BJ (cell line): ENCODE measurements at regions not wholly inside any gene's neighbourhood (a gene's known extent, or its start where the extent isn't known, plus 50 kb on each side); places are given as distances from the start of the nearest gene placed in this dataset.

Experiments used
- CTCF ChIA-PET: fragments of 350-600 bp; formaldehyde crosslinking; extraction: SDS; loops from one replicate; lab custom pipeline; 2021; ENCODE audit warnings: antibody characterized with exemption, inconsistent platforms; lab: Yijun Ruan, JAX
- POLR2A ChIA-PET: fragments of 300-600 bp; sonication (Branson Sonifier 250); formaldehyde crosslinking; extraction: SDS; loops from one replicate; lab custom pipeline; 2021; ENCODE audit warnings: antibody characterized with exemption; lab: Charles Lee
- DNase-seq: peaks from one replicate; pipeline ENCODE4 v3.0.0-alpha.2; 2011; ENCODE audit warnings: low read depth
- H3K27me3 ChIP-seq: 2 replicates; pipeline ENCODE4 v1.6.0; 2011; ENCODE audit warnings: low read length; ENCODE audit not compliant: control insufficient read depth, insufficient read depth
- H3K36me3 ChIP-seq: 2 replicates; pipeline ENCODE4 v1.5.1; 2011; ENCODE audit warnings: low read length; ENCODE audit not compliant: control insufficient read depth, insufficient read depth
- H3K4me3 ChIP-seq: 2 replicates; pipeline ENCODE4 v1.5.1; 2011; ENCODE audit warnings: low read depth, mild to moderate bottlenecking, control low read depth, low read length
- TF ChIP-seq, protein P1 (sequence below): IDR thresholded peaks from 2 replicates; pipeline ENCODE4 v1.5.1; 2011; ENCODE audit warnings: low read depth, mild to moderate bottlenecking, control low read depth, inconsistent platforms, low read length, moderate library complexity; ENCODE audit not compliant: insufficient read depth

DNA sequence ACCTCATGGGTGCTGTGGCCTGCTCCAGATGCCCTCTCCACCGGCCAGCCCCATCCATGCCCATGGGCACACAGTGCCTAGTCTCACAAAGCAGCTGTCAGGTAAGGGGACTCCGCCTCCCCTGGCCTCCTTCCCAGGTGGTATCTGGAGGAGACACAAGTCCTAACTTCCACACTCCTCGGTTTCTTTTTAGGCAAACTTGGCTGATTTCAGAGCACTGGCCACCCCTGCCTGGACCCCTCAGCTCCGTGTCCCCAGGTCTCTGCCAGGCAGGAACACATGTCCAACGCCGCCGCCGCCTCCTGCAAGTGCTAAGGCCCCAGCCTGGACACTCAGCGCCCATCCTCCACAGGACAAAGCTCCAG lies 324.1 kb upstream of the DIO3 start:
- CTCF ChIA-PET: no interaction called here
- no peaks in the 10 kb centered on the region; the same call in 1 of the 2 replicates for H3K27me3 ChIP-seq
- TF ChIP-seq, protein P1, sequence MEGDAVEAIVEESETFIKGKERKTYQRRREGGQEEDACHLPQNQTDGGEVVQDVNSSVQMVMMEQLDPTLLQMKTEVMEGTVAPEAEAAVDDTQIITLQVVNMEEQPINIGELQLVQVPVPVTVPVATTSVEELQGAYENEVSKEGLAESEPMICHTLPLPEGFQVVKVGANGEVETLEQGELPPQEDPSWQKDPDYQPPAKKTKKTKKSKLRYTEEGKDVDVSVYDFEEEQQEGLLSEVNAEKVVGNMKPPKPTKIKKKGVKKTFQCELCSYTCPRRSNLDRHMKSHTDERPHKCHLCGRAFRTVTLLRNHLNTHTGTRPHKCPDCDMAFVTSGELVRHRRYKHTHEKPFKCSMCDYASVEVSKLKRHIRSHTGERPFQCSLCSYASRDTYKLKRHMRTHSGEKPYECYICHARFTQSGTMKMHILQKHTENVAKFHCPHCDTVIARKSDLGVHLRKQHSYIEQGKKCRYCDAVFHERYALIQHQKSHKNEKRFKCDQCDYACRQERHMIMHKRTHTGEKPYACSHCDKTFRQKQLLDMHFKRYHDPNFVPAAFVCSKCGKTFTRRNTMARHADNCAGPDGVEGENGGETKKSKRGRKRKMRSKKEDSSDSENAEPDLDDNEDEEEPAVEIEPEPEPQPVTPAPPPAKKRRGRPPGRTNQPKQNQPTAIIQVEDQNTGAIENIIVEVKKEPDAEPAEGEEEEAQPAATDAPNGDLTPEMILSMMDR: no peak
- H3K36me3 ChIP-seq: no peaks in the 10 kb centered on the region
- DNase-seq: no peak
- POLR2A ChIA-PET: no interaction called here
- H3K4me3 ChIP-seq: no peak overlapping the region

DNA sequence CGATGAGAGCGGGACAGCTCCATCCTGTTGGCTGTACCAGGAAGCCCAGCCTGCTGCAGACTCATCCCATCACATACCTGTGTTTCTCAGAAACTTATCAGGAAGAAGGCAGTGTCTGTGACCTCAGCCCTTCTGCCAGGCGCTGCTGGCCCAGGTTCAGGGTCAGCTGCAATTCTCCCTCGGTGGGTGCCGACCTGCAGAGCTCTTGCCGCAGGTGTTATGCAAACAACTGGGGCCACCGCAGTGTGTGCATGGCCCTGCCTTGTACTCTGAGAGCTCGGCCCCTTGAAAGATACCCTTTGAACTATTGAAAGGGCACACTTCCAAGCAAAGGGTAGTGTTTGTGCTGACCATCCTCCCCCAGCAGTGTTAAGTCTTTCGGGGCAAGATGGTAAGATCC lies 322.2 kb upstream of the DIO3 start:
- CTCF ChIA-PET: no interaction called here
- H3K27me3 ChIP-seq: no peaks in the 10 kb centered on the region; the same call in 1 of the 2 replicates

DNA sequence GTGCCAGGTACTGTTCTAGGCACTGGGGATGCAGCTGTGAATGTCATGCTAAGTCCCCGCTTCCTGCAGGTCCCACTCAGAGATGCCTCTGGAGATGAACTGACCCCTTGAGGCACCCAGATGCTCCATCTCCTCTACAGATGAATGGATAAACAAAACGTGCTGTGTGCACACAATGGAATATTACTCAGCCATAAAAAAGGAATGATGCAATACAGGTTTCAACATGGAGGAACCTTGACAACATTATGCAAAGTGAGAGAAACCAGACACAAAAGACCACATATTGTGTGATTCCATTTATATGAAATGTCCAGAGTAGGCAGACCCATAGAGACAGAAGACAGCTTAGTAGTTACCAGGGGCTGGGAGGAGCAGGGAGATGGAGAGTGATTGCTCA lies 320.1 kb upstream of the DIO3 start:
- Histone ChIP-seq H3K36me3 (no peaks in the 10 kb centered on the region), H3K4me3 (no peak overlapping the region), H3K27me3 (no peaks in the 10 kb centered on the region; the same call in 1 of the 2 replicates)
- DNase-seq: no peak
- ChIA-PET POLR2A (no interaction called here), CTCF (no interaction called here)
- TF ChIP-seq, protein P1: no peak

More for the DNA sequence above, 322.2 kb upstream of the DIO3 start:
- POLR2A ChIA-PET: no interaction called here
- Histone ChIP-seq H3K36me3 (no peaks in the 10 kb centered on the region), H3K4me3 (no peak overlapping the region)
- TF ChIP-seq, protein P1: no peak
- no peak for DNase-seq

DNA sequence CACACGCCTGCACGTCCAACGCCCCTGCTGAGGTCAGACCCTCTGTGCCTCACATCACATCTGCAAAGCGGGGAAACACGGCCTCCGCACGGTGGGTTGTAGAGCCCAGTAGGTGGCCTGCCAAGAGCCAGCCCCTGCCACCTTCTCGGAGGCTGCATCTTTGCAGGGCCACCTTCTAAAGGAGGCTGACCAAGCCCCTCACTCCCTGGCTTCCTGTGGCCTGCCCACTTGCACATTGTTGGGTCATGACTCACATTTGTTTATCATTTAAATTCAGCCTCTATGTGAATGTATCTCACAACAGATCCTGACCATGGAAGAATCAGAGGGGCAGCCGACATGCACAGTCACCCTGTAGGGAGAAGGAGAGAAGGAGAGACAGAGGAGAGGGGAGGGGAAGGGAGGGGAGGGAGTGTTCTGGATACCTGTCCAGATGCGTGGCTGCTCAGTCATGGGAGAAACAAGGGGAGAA lies 319.5 kb upstream of the DIO3 start:
- ChIA-PET CTCF (no interaction called here), POLR2A (no interaction called here)
- no peaks in the 10 kb centered on the region for H3K36me3 ChIP-seq
- no peak for DNase-seq
- no peaks in the 10 kb centered on the region; the same call in 1 of the 2 replicates for H3K27me3 ChIP-seq
- H3K4me3 ChIP-seq: no peak overlapping the region
- TF ChIP-seq, protein P1: no peak

DNA sequence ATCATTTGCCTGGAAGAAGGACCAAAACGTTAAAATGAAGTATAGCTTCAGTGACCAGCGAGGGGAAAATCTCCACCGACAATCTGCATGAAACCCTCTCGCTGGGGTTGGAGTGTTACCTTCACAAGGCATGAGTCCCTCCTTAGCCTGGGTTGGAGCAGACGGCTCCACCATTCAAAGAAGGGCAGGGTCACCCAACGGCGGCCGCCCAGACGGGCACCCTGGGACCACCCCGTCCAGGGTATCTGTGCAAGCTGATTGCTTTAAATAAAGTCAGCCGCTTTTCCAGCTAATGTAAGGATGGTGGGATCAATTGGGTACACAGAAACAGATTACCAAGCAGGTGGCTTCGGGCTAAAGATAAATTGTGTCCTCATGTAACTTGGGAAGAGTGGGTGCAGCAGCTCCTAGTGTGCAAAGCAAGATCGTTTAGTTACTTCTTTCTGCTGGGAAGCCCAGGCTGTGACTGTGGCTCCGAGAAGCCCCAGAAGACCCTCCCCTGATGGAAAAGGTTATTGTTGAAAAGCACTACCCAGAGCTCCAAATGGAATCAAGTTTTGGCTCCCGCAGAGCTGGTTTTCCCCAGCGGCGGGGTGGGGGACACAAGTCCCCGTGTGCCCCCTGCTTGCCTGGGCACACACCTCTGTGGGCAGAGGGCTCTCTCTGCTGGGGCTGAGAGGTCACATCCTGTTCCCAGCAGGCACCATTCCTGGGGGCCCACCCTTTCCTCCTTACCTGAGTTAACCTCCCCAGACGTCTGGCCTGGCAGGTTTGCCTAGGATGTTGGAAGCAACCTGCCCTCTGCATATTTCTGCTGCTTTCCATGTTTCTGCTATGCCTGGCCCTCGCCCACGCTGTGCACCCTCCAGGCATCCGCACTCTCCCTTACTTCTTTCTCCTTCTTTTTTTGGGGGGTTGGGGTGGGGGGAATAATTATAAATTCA lies 318.6 kb upstream of the DIO3 start:
- no peaks in the 10 kb centered on the region for H3K36me3 ChIP-seq
- ChIA-PET CTCF (no interaction called here), POLR2A (no interaction called here)

More for the DNA sequence above, 318.6 kb upstream of the DIO3 start:
- H3K27me3 ChIP-seq: no peaks in the 10 kb centered on the region; the same call in 1 of the 2 replicates
- TF ChIP-seq, protein P1: no peak
- DNase-seq: no peak
- no peak overlapping the region for H3K4me3 ChIP-seq
